Naive thymus-derived CD8-positive, alpha-beta T cell (primary cell): ENCODE measurements at regions not wholly inside any gene's neighbourhood (a gene's known extent, or its start where the extent isn't known, plus 50 kb on each side); places are given as distances from the start of the nearest gene placed in this dataset.

ENCODE experiments used
- ATAC-seq, 2 donors: fragments of 150-1000 bp; cut with Tn5 transposase in 1 of 2; sonication (Bioruptor Pico), chemical (Tn5 transposase) in 1 of 2; 1 replicate in 1 of 2; 2 replicates in 1 of 2; pipeline ENCODE4 v1.10.0; 2021; ENCODE audit warnings: mild to moderate bottlenecking in 2 of 2, moderate library complexity in 2 of 2
- POLR2A ChIA-PET: fragments of 350-600 bp; sonication (Branson Sonifier 250); formaldehyde crosslinking; loops from one replicate; lab custom pipeline; 2021; ENCODE audit warnings: antibody characterized with exemption; lab: Charles Lee
- DNase-seq, 10 donors: peaks; one replicate each; pipeline versions ENCODE4 v3.0.0 to v3.0.0-alpha.2; 2020 to 2022
- H3K27ac Mint-ChIP-seq, 10 donors: one replicate each; pipeline ENCODE4 v1.8.0; 2020 to 2022; ENCODE audit warnings: mild to moderate bottlenecking in 10 of 10, mixed read lengths in 10 of 10, moderate library complexity in 4 of 10, inconsistent platforms in 1 of 10
- H3K27me3 Mint-ChIP-seq, 5 donors: one replicate each; pipeline ENCODE4 v1.8.0; 2021 to 2022; ENCODE audit warnings: mixed read lengths in 5 of 5
- H3K36me3 Mint-ChIP-seq, 3 donors: one replicate each; pipeline ENCODE4 v1.8.0; 2020 to 2022; ENCODE audit warnings: mixed read lengths in 3 of 3, mild to moderate bottlenecking in 2 of 3, inconsistent platforms in 1 of 3
- H3K4me1 Mint-ChIP-seq, 4 donors: one replicate each; pipeline ENCODE4 v1.8.0; 2021 to 2022; ENCODE audit warnings: mixed read lengths in 4 of 4
- H3K4me3 Mint-ChIP-seq, 10 donors: one replicate each; pipeline ENCODE4 v1.8.0; 2020 to 2022; ENCODE audit warnings: mild to moderate bottlenecking in 10 of 10, mixed read lengths in 10 of 10, moderate library complexity in 6 of 10, inconsistent platforms in 1 of 10
- H3K9me3 Mint-ChIP-seq, 9 donors: one replicate each; pipeline ENCODE4 v1.8.0; 2020 to 2022; ENCODE audit warnings: mixed read lengths in 9 of 9, mild to moderate bottlenecking in 3 of 9, inconsistent platforms in 1 of 9, moderate library complexity in 1 of 9

- no peak overlapping the region for H3K4me3 Mint-ChIP-seq
- DNase-seq, result no peak
- POLR2A ChIA-PET, result interaction anchor here (0.8 kb wide), 1 partner anchor 19 kb away, joined by 5 read pairs; no protein-coding TSS in a partner anchor
- no peak for ATAC-seq
- no peaks in the 10 kb centered on the region for H3K36me3 Mint-ChIP-seq
- no peak overlapping the region for H3K27ac Mint-ChIP-seq
- peaks cover 0 to 2% (median 0%) of the 10 kb centered on the region in 5 donors for H3K27me3 Mint-ChIP-seq
- H3K9me3 Mint-ChIP-seq, result peaks cover 0 to 1% (median 0%) of the 10 kb centered on the region in 9 donors
- peaks cover 8 to 18% (median 12%) of the 10 kb centered on the region in 4 donors for H3K4me1 Mint-ChIP-seq
Observed at GRCh38 chr9:7960320-7961050, 160.9 kb upstream of the DMAC1 start.

DNA sequence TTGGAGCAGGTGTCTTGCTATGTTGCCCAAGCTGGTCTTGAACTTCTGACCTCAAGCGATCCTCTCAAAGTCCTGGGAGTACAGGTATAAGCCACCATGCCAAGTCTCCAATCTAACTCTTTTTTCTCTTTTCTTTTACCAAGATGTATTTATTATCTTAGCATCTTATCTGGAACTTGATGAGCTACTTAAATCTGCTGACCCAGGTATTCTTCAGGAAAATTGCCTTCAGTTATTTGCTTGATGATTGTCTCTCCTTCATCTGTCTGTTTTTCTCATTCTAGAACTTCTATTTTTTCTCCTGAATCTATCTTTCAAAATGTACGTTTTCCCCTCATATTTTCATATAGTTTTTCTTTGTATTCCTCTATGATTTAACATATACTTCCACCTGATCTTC, 158.2 kb upstream of the DMAC1 start:
- DNase-seq (no peak), ATAC-seq (no peak)
- Mint-ChIP-seq H3K4me1 (peaks cover 8 to 18% (median 12%) of the 10 kb centered on the region in 4 donors), H3K36me3 (no peaks in the 10 kb centered on the region), H3K27me3 (peaks cover 0 to 2% (median 0%) of the 10 kb centered on the region in 5 donors), H3K27ac (peak overlapping the region in 1 of 10 donors; percentile 1), H3K9me3 (no peaks in the 10 kb centered on the region), H3K4me3 (no peak overlapping the region)
- POLR2A ChIA-PET, result no interaction called here

GRCh38 chr9:7947577-7947976, 148.0 kb upstream of the DMAC1 start:
- no peak for ATAC-seq
- Mint-ChIP-seq H3K27ac (peak overlapping the region in 1 of 10 donors; percentile 3), H3K36me3 (no peaks in the 10 kb centered on the region)

GRCh38 chr9:7946458-7946857, 146.9 kb upstream of the DMAC1 start:
- POLR2A ChIA-PET, result no interaction called here
- H3K27ac Mint-ChIP-seq, result no peak overlapping the region
- H3K36me3 Mint-ChIP-seq, result no peaks in the 10 kb centered on the region
- no peak for DNase-seq
- no peak for ATAC-seq
- H3K9me3 Mint-ChIP-seq, result no peaks in the 10 kb centered on the region
- H3K4me1 Mint-ChIP-seq, result peaks cover 0 to 19% (median 9%) of the 10 kb centered on the region in 4 donors
- no peaks in the 10 kb centered on the region for H3K27me3 Mint-ChIP-seq
- no peak overlapping the region for H3K4me3 Mint-ChIP-seq

More at GRCh38 chr9:7947577-7947976, 148.0 kb upstream of the DMAC1 start:
- no peak for DNase-seq
- no peaks in the 10 kb centered on the region for H3K27me3 Mint-ChIP-seq
- POLR2A ChIA-PET, result interaction anchor here (1.1 kb wide), 1 partner anchor 11 kb away, joined by 4 read pairs; no protein-coding TSS in a partner anchor
- no peak overlapping the region for H3K4me3 Mint-ChIP-seq
- peaks cover 0 to 19% (median 9%) of the 10 kb centered on the region in 4 donors for H3K4me1 Mint-ChIP-seq
- H3K9me3 Mint-ChIP-seq, result no peaks in the 10 kb centered on the region

GRCh38 chr9:7944572-7944971, 145.0 kb upstream of the DMAC1 start:
- H3K9me3 Mint-ChIP-seq, result peaks cover 0 to 7% (median 3%) of the 10 kb centered on the region in 9 donors
- H3K4me1 Mint-ChIP-seq, result peaks cover 0 to 19% (median 9%) of the 10 kb centered on the region in 4 donors
- POLR2A ChIA-PET, result no interaction called here
- H3K36me3 Mint-ChIP-seq, result peaks cover 0 to 6% (median 0%) of the 10 kb centered on the region in 3 donors
- H3K4me3 Mint-ChIP-seq, result no peak overlapping the region
- H3K27me3 Mint-ChIP-seq, result no peaks in the 10 kb centered on the region
- ATAC-seq (no peak), DNase-seq (no peak)
- H3K27ac Mint-ChIP-seq, result no peak overlapping the region

DNA sequence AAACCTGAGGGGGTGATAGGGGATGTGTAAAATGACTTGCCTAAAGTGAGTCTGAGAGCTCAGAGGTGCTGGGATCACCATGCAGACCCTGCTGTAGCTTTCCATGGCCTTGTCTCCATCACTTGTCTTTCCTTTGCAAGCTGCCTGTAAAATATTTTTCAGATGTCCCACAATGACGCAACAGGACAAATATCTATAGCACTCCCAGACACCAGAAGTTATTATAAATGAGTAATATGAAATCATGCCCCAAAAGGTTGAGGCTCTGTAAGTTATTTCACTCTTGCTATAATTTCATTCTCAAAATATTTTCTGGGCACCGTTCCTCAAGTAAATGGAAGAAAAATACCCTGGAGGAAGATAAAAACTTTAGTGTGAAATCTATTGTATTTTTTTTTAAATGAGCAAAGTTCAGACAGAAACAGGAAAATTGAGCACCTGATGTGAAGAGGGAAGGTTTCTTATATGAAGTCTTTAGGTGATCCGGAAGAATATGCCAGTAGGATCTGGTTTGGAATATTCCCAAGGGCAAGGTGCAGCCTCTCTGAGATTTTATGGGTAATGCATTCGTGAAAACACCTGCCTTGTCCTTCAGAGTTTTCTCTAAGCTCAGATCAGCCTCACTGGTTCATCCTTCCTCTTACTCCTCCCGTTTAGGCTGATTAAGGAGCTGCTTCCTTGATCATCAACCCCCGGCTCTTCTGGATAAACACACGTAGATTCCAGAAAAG, 138.3 kb upstream of the DMAC1 start:
- POLR2A ChIA-PET, result no interaction called here
- no peak for ATAC-seq
- H3K36me3 Mint-ChIP-seq, result peaks cover 0 to 6% (median 0%) of the 10 kb centered on the region in 3 donors
- H3K4me3 Mint-ChIP-seq, result no peak overlapping the region
- H3K27ac Mint-ChIP-seq, result peak overlapping the region in 7 of 10 donors; percentile 55 to 96 (median 58)
- no peak for DNase-seq
- H3K9me3 Mint-ChIP-seq, result peaks cover 0 to 8% (median 3%) of the 10 kb centered on the region in 9 donors
- H3K27me3 Mint-ChIP-seq, result no peaks in the 10 kb centered on the region
- H3K4me1 Mint-ChIP-seq, result peaks cover 8 to 33% (median 22%) of the 10 kb centered on the region in 4 donors

DNA sequence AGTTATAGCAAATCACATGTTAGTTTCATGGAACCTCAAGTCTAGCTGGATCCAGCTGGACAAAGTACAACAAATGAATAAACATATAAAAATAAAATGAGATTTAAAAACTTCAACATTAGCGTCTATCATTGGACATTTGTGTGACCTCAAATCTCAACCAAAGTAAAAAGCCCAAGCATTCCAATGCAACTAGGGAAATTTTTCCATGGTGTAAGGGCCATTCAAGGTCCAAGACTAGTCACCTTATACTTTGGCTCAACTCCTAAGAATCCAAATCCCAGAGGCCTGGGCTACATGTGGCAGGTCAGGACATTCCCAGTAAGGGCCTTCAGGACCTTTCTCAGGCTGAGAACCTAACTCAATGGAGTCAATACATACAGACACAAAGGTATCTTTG, 137.4 kb upstream of the DMAC1 start:
- Mint-ChIP-seq H3K27me3 (no peaks in the 10 kb centered on the region), H3K36me3 (peaks cover 0 to 6% (median 0%) of the 10 kb centered on the region in 3 donors), H3K9me3 (peaks cover 0 to 8% (median 3%) of the 10 kb centered on the region in 9 donors), H3K27ac (peak overlapping the region in 3 of 10 donors; percentile 28 to 96 (median 92)), H3K4me1 (peaks cover 8 to 33% (median 22%) of the 10 kb centered on the region in 4 donors), H3K4me3 (no peak overlapping the region)
- POLR2A ChIA-PET, result interaction anchor here (0.8 to 1.5 kb wide), 3 partner anchors 11 to 138 kb away, joined by 3 to 6 read pairs (median 4); no protein-coding TSS in a partner anchor
- DNase-seq (no peak), ATAC-seq (no peak)

- Mint-ChIP-seq H3K27me3 (no peaks in the 10 kb centered on the region), H3K27ac (peak overlapping the region; percentile 91 to 97 (median 94)), H3K4me1 (peaks cover 8 to 33% (median 22%) of the 10 kb centered on the region in 4 donors), H3K4me3 (peak overlapping the region; percentile 62 to 82 (median 74)), H3K36me3 (peaks cover 0 to 6% (median 0%) of the 10 kb centered on the region in 3 donors), H3K9me3 (peaks cover 0 to 8% (median 3%) of the 10 kb centered on the region in 9 donors)
- POLR2A ChIA-PET, result interaction anchor here (0.8 to 1.5 kb wide), 5 partner anchors 12 to 137 kb away, joined by 3 to 6 read pairs (median 3); no protein-coding TSS in a partner anchor
- ATAC-seq (no peak), DNase-seq (no peak)
Observed at GRCh38 chr9:7936163-7936562, 136.6 kb upstream of the DMAC1 start.

GRCh38 chr9:7935681-7936080, 136.1 kb upstream of the DMAC1 start:
- Mint-ChIP-seq H3K27me3 (no peaks in the 10 kb centered on the region), H3K27ac (peak overlapping the region; percentile 91 to 97 (median 94)), H3K9me3 (peaks cover 0 to 8% (median 3%) of the 10 kb centered on the region in 9 donors), H3K4me1 (peaks cover 11 to 38% (median 26%) of the 10 kb centered on the region in 4 donors), H3K4me3 (peak overlapping the region; percentile 62 to 82 (median 74)), H3K36me3 (peaks cover 0 to 6% (median 0%) of the 10 kb centered on the region in 3 donors)
- ATAC-seq, result peak; percentile 95 to 98
- POLR2A ChIA-PET, result interaction anchor here (0.9 to 1.5 kb wide), 3 partner anchors 33 to 48 kb away, joined by 3 to 6 read pairs (median 3); no protein-coding TSS in a partner anchor
- DNase-seq, result peak in 4 of 10 donors; percentile 23 to 76 (median 64)

DNA sequence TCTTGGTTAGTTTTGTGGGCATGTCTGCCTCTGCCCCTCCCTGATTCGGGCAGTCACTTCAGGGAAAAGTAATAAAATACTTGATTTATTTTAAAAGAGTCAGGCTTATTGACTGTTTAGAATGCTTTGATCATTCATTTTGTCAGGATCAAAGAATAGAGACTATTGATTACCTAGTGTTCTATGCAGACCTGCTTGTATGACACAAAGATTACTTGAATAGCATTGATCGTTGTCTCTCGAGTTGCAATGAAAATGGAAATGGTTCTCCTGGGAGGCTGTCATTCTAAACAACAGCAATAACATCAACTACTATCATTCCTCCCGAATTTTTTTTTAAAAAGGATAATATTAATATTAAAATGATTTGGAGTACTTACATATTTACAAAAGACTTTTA, 133.2 kb upstream of the DMAC1 start:
- no peak overlapping the region for H3K4me3 Mint-ChIP-seq
- no peaks in the 10 kb centered on the region for H3K36me3 Mint-ChIP-seq
- peaks cover 0 to 2% (median 0%) of the 10 kb centered on the region in 9 donors for H3K9me3 Mint-ChIP-seq
- H3K27ac Mint-ChIP-seq, result no peak overlapping the region
- peaks cover 11 to 39% (median 28%) of the 10 kb centered on the region in 4 donors for H3K4me1 Mint-ChIP-seq
- POLR2A ChIA-PET, result no interaction called here
- no peaks in the 10 kb centered on the region for H3K27me3 Mint-ChIP-seq
- ATAC-seq (no peak), DNase-seq (no peak)

GRCh38 chr9:7930613-7931012, 131.0 kb upstream of the DMAC1 start:
- POLR2A ChIA-PET, result no interaction called here
- H3K4me3 Mint-ChIP-seq, result peak overlapping the region in 1 of 10 donors; percentile 1
- peaks cover 0 to 4% (median 0%) of the 10 kb centered on the region in 9 donors for H3K9me3 Mint-ChIP-seq
- H3K4me1 Mint-ChIP-seq, result peaks cover 5 to 19% (median 15%) of the 10 kb centered on the region in 4 donors
- ATAC-seq (no peak), DNase-seq (peak in 1 of 10 donors; percentile 1)
- H3K27me3 Mint-ChIP-seq, result no peaks in the 10 kb centered on the region
- peak overlapping the region in 4 of 10 donors; percentile 6 to 68 (median 14) for H3K27ac Mint-ChIP-seq
- no peaks in the 10 kb centered on the region for H3K36me3 Mint-ChIP-seq

DNA sequence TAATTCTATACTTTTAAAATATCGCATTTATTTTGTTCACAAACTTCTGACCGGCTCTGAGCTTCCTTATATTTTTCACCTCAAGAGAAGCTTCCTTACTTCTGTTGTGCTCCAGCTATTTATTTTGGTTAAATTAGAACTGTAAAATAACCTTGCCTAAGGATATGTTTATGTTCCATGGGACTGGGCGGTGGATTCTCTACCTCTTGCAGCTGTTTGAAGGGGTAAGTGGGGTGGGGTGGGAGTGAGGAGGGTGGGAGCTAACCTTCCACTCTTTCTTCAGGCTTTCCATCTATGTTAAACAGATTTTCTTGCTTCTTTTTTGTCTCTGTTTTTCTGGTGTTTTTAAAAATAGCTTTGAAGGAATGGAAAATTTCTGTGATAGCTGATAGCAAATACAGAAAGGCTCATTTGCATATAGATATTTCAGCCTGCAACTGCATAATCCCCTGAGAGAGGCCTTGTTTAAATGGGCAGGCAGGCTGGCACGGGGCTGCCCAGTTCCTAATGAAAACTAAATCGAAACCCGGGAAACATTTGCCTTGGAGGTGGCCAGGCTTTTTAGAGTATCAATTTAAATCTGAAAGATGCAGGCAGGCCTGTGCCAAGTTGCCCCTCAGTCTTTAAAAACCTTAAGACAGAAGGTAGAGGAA, 122.1 kb upstream of the DMAC1 start:
- DNase-seq, result no peak
- Mint-ChIP-seq H3K27me3 (no peaks in the 10 kb centered on the region), H3K4me1 (peaks cover 0 to 15% (median 1%) of the 10 kb centered on the region in 4 donors), H3K36me3 (no peaks in the 10 kb centered on the region), H3K27ac (no peak overlapping the region), H3K4me3 (peak overlapping the region in 1 of 10 donors; percentile 29), H3K9me3 (no peaks in the 10 kb centered on the region)
- no peak for ATAC-seq
- POLR2A ChIA-PET, result no interaction called here
